Esophagus muscularis mucosa (tissue), 4 donors: ENCODE measurements at regions not wholly inside any gene's neighbourhood (a gene's known extent, or its start where the extent isn't known, plus 50 kb on each side); places are given as distances from the start of the nearest gene placed in this dataset.

ENCODE experiments used
- DNase-seq: peaks from one replicate; pipeline ENCODE4 v3.0.0-alpha.2; 2017; ENCODE audit errors: extremely low spot score
- H3K27ac ChIP-seq, 4 donors: fragments of 200-600 bp; sonication (generic); replicated peaks in 1 of 4; 1 replicate in 3 of 4; 2 replicates in 1 of 4; pipeline ENCODE4 v1.5.1; 2016 to 2019; ENCODE audit warnings: mild to moderate bottlenecking in 1 of 4
- H3K27me3 ChIP-seq, 4 donors: fragments of 200-600 bp; sonication (generic); one replicate each; pipeline versions ENCODE4 v1.5.1 to v1.6.0; 2016 to 2019
- H3K36me3 ChIP-seq, 4 donors: fragments of 200-600 bp; sonication (generic); one replicate each; pipeline ENCODE4 v1.5.1; 2016 to 2019
- H3K4me1 ChIP-seq, 4 donors: fragments of 200-600 bp; sonication (generic); one replicate each; pipeline ENCODE4 v1.5.1; 2016 to 2019
- H3K4me3 ChIP-seq, 4 donors: fragments of 200-600 bp; sonication (generic); 1 replicate in 2 of 4; 2 replicates in 2 of 4; pipeline ENCODE4 v1.5.1; 2016 to 2019; ENCODE audit warnings: mild to moderate bottlenecking in 4 of 4, moderate library complexity in 1 of 4
- H3K9me3 ChIP-seq, 4 donors: fragments of 200-600 bp; sonication (generic); 1 replicate in 3 of 4; 2 replicates in 1 of 4; pipeline ENCODE4 v1.5.1; 2016 to 2019
- CTCF ChIP-seq, 3 experiments: fragments of 200-600 bp in 2 of 3; fragments of 450-650 bp in 1 of 3; sonication (generic) in 2 of 3; IDR thresholded peaks; one replicate each; pipeline ENCODE4 v1.5.1; 2017 to 2019; ENCODE audit warnings: antibody characterized with exemption in 3 of 3, mild to moderate bottlenecking in 2 of 3, moderate library complexity in 1 of 3
- EP300 ChIP-seq: sonication (generic); formaldehyde crosslinking; IDR thresholded peaks from one replicate; pipeline ENCODE4 v1.6.1; 2017; ENCODE audit warnings: antibody characterized with exemption
- POLR2A ChIP-seq: fragments of 450-650 bp; IDR thresholded peaks from one replicate; pipeline ENCODE4 v1.6.1; 2017; ENCODE audit warnings: antibody characterized with exemption, moderate library complexity, mild to moderate bottlenecking, low read depth
- POLR2AphosphoS5 ChIP-seq, 2 donors: sonication (generic); formaldehyde crosslinking; IDR thresholded peaks; one replicate each; pipeline ENCODE4 v1.6.1; 2017; ENCODE audit warnings: antibody characterized with exemption in 2 of 2
- WGBS: methylation state at CpG from one replicate; pipeline ENCODE4 v1.1.5; 2018; 5-methylcytosine and 5-hydroxymethylcytosine counted together
- intact Hi-C: fragments of 100-400 bp; cut with DNase I; formaldehyde crosslinking; loops from one replicate; pipeline ENCODE4 v1.15.1; 2023
- small RNA-seq, 3 donors: library from RNA; depleted of rRNA; stranded (forward); fragments of <200 nt; gene quantifications; one replicate each; pipeline ENCODE3, GENCODE V24; 2016

- TF ChIP-seq POLR2A (no peak), CTCF (IDR thresholded peaks at IDR 0.05) (no peak)
- Histone ChIP-seq H3K4me3 (no peak overlapping the region), H3K9me3 (no peaks in the 10 kb centered on the region), H3K4me1 (no peaks in the 10 kb centered on the region), H3K36me3 (peaks cover 9 to 49% (median 20%) of the 10 kb centered on the region in 4 donors), H3K27me3 (no peaks in the 10 kb centered on the region), H3K27ac (no peak overlapping the region)
- DNase-seq: no peak
- intact Hi-C loops: no loop called here
Measured at GRCh38 chr1:77624102-77624501, 58.4 kb downstream of the ZZZ3 start.

DNA sequence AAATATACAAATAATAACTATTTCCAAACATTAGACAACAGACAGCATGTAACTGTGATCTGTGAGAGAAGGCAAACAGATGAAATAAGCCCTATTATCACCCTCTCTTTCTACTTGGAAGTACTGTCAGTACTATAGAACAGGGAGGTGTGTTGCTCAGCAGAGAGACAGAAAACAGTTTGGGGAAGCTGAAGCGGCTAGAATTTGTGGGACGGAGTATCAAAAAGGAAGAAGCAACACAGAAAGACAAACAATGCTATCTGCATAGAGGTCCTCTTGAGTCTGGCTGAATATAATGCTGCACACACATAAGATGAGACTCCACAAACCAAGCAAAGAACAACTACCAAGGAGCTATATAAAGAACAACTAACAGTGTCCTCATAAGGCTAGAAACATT is 59.4 kb downstream of the ZZZ3 start:
- intact Hi-C loops: no loop called here
- H3K27me3 ChIP-seq: no peaks in the 10 kb centered on the region
- 63% methylated on average over 2 of the region's 2 CpGs for WGBS
- peaks cover 9 to 48% (median 16%) of the 10 kb centered on the region in 4 donors for H3K36me3 ChIP-seq
- no peaks in the 10 kb centered on the region for H3K9me3 ChIP-seq
- TF ChIP-seq EP300 (no peak), POLR2AphosphoS5 (IDR thresholded peaks at IDR 0.05) (no peak), CTCF (IDR thresholded peaks at IDR 0.05) (no peak), POLR2A (no peak)
- DNase-seq: no peak
- H3K4me3 ChIP-seq: no peak overlapping the region
- H3K27ac ChIP-seq: no peak overlapping the region
- no peaks in the 10 kb centered on the region for H3K4me1 ChIP-seq

- Histone ChIP-seq H3K9me3 (no peaks in the 10 kb centered on the region), H3K27ac (no peak overlapping the region), H3K36me3 (peaks cover 0 to 43% (median 7%) of the 10 kb centered on the region in 4 donors), H3K4me3 (no peak overlapping the region), H3K4me1 (no peaks in the 10 kb centered on the region), H3K27me3 (no peaks in the 10 kb centered on the region)
- 83% methylated on average over 3 of the region's 3 CpGs for WGBS
- intact Hi-C loops: no loop called here
- TF ChIP-seq CTCF (IDR thresholded peaks at IDR 0.05) (no peak), POLR2A (no peak), EP300 (no peak), POLR2AphosphoS5 (IDR thresholded peaks at IDR 0.05) (no peak)
- DNase-seq: no peak
Measured at GRCh38 chr1:77620273-77620672, 62.2 kb downstream of the ZZZ3 start.

- H3K4me3 ChIP-seq: no peak overlapping the region
- intact Hi-C loops: no loop called here
- H3K27me3 ChIP-seq: no peaks in the 10 kb centered on the region
- no peaks in the 10 kb centered on the region for H3K4me1 ChIP-seq
- no peak for DNase-seq
- no peak overlapping the region for H3K27ac ChIP-seq
- TF ChIP-seq POLR2AphosphoS5 (IDR thresholded peaks at IDR 0.05) (no peak), POLR2A (no peak), CTCF (IDR thresholded peaks at IDR 0.05) (no peak), EP300 (no peak)
- peaks cover 0 to 14% (median under 1%) of the 10 kb centered on the region in 4 donors for H3K36me3 ChIP-seq
- peaks cover 0 to 10% (median 8%) of the 10 kb centered on the region in 4 donors for H3K9me3 ChIP-seq
- WGBS: 93% methylated on average over 4 of the region's 4 CpGs
Measured at GRCh38 chr1:77614037-77614436, 68.4 kb downstream of the ZZZ3 start.

Small RNA genes lying in the stretch of these regions (small RNA-seq; reads per million reads assigned to genes)
- 0 reads per million in 3 donors for gene RNA5SP20
